ELR (cell line): ENCODE measurements at regions not wholly inside any gene's neighbourhood (a gene's known extent, or its start where the extent isn't known, plus 50 kb on each side); places are given as distances from the start of the nearest gene placed in this dataset.
"Not testable (repeated sequence)": the region's sequence is repeated elsewhere in the genome, so short reads cannot be mapped to it uniquely, and the experiment has no call there.

ENCODE experiments used
- DNase-seq: peaks from one replicate; pipeline ENCODE4 v3.0.0-alpha.2; 2015; ENCODE audit warnings: low read depth

DNA sequence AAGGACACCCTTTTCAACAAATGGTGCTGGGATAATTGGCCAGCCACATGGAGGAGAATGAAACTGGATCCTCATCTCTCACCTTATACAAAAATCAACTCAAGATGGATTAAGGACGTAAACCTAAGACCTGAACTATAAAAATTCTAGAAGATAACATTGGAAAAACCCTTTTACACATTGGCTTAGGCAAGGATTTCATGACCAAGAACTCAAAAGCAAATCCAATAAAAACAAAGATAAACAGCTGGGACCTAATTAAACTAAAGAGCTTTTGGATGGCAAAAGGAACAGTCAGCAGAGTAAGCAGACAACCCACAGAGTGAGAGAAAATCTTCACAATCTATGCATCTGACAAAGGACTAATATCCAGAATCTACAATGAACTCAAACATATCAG, 96.9 kb upstream of the BNIP2 start:
- not testable (repeated sequence) for DNase-seq

DNA sequence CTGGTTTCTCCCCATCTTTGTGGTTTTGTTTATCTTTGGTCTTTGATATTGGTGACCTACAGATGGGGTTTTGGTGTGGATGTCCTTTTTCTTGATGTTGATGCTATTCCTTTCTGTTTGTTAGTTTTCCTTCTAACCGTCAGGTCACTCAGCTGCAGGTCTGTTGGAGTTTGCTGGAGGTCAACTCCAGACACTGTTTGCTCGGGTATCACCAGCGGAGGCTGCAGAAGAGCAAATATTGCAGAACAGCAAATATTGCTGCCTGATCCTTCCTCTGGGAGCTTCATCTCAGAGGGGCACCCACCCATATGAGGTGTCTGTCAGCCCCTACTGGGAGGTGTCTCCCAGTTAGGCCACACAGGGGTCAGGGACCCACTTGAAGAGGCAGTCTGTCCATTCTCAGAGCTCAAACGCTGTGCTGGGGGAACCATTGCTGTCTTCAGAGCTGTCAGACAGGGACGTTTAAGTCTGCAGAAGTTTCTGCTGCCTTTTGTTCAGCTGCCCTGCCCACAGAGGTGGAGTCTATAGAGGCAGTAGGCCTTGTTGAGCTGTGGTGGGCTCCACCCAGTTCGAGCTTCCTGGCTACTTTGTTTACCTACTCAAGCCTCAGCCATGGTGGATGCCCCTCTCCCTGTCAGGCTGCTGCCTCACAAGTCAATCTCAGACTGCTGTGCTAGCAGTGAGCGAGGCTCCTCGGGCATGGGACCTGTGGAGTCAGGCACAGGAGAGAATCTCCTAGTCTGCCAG, 94.8 kb upstream of the BNIP2 start:
- not testable (repeated sequence) for DNase-seq

DNA sequence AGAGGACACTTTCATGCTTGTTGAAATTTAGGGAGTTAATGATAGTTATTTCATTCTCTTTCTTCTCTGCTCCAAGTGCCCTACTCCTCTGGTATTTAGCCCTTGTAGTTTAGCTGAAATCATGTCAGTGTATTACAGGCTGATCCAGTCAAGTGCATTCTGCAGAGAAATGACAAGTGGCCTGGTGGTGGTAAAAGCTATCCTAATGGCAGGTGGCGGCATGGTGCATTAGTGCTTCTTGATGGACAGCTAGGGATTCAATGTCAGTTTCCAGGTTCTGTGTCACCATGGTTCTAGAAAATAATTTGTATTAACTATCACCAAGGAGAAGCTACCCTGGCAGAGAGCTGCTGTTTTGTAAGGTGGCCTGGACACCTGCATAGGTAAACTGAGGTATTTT, 90.0 kb upstream of the BNIP2 start:
- DNase-seq, result no peak

DNA sequence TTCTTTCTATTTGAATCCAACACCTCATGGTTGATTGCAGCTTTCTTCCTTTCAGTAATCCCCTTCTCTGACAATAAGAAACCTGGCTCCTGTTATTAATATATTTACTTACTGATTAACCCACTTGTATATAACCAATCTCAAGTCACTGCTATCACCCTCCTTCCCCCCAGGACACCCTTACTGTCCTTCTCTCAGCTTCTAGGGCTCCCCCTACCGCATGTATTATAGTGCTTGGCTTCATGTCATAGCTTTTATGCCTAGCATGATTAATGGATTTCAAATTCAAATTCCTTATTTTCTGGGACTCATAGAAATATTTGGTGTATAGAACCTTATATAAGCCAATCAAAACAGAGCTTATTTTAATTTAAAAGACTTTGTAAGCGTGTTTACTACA, 75.7 kb upstream of the BNIP2 start:
- peak; percentile 15 for DNase-seq

DNA sequence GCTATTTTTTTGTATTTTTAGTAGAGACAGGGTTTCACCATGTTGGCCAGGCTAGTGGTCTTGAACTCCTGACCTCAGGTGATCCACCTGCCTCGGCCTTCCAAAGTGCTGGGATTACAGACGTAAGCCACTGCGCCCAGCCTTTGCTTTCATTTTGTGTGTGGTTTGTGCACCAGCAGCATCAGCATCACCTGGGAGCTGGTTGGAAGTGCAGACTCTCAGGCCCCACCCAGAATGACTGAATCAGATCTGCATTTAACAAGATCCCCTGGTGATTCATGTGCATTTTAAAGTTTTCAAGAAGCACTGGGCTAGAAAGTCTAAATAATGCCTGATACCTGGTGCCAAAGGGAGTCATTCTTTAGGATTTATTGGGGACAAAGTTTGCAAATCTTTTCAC, 73.4 kb upstream of the BNIP2 start:
- DNase-seq, result no peak

DNA sequence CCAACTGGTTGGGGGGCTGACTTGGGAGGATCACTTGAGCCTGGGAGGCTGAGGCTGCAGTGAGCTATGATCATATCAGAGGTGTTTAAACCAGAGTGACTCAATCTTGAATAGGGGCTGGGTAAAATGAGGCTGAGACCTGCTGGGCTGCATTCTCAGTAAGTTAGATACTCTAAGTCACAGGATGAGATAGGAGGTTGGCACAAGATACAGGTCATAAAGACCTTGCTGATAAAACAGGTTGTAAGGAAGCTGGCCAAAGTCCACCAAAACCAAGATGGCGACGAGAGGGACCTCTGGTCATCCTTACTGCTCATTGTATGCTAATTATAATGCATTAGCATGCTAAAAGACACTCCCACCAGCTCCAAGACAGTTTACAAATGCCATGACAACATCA, 71.1 kb upstream of the BNIP2 start:
- DNase-seq, result not testable (repeated sequence)

DNA sequence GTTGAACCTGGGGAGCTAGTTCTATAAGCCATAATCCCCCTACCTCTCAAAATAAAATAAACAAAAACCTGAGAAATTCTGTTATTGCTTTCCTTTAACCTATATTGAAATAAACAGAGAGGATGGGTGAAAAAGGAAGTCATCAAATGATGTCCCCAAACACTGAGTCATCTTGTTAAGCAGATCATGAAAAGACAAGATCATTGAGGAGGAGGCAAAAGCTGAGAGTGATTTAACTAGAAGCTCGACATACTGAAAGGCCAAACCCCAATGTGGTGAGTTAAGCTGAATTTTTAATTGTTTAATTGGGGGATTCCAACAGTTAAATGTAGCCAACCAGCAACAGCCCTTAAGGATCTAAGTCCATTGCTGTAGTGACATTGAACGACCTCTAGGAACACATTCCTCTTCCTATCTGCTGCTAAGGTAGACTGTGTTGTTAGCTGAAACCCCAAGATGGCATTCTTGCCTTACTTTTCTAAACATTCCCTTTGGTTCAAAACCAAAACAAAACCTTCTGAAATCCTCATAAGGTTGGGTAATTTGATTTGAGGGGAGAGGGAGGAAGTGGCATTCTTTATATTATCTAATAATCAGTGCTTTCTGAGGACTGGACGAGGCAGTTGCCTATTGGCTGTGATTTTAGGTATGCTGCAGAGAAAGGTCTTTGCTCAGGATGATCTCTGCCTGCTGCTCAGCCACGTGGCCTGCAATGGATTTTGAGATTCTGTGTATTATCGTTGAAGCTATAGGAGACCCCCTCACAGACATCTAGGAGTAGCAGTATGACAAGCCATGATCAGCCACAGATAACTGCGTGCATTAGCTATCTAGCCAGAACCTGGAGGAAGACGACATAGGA, 62.7 kb upstream of the BNIP2 start:
- DNase-seq, result peak; percentile 33

DNA sequence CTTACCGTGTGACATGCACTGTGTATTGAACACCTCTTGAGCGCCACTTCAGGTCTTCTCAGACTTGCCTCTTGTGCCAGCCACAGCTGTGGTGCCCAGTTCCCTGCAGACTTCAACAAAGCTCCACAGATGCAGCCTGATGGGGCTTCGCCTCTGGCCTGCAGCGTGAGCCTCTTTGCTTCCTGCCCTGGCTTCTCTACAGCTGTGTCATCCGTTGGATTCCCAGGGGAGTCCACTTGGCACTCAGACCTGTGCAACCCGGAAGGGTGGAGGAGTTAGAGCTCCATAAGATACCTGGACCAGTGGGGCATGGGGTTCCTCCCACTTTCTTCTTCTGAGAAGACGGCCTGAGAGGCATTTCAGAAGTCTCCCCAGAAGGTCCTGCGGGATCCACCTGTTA, 57.7 kb upstream of the BNIP2 start:
- DNase-seq, result no peak

DNA sequence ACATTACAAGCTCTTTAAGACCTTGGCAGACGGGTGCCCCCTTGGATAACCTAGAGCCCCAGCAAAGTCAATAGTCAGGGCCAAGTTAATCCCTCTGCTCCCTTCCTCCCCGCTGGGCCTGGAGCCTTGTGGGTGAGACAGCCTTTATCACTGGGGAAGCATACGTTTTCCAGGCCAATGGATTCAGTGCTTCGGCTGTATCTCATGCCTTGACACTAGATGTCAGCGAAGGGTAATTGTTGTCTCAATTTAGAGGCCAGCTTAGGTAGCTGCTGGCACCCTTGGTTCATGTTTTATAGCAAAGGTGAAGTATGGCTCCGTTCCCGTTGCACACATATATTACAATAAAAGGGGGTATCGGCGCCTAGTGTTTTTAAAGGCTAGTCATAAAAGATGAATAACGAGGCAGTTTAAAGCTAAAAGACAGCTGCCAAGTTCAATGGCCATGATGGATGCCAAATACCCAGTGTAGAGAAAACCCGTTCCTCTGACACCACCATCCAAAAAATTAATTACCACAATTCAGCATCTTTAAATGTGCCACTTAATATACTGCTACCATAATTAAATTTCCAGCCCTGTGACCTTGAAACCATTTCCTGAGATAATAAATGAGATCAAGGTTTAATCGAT, 52.3 kb upstream of the BNIP2 start:
- peak; percentile 36 for DNase-seq

DNA sequence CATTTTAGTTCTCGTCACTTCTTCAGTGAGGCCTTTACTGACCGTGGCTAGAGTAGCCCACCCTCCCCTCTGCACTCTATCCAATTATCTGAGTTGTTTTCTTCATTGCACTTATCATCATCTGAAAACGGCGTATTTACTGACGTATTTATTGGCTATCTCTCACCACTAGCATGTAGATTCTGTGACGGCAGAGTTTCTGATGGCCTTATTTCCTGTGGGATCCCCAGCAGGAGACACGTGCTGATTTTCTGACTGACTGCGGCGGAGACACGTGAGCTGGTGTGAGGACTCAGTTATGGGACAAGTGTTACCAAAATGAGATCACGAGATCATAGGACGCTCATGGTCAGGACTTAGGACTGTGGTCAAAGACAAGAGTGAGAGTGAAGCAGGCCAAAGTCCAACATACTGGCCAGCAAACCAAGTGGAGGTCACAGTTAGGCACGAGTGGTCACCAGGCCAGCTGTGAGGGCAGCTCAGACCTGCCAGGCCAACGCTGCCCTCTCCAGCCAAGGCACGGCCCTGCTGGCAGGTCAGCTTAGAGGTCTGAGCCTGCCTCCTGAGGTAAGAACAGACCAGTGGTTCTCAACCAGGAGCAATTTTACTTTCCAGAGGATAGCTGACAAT, 50.6 kb upstream of the BNIP2 start:
- DNase-seq, result no peak
